ENCODE measurements at regions not wholly inside any gene's neighbourhood (a gene's known extent, or its start where the extent isn't known, plus 50 kb on each side); places are given as distances from the start of the nearest gene placed in this dataset.

DNA sequence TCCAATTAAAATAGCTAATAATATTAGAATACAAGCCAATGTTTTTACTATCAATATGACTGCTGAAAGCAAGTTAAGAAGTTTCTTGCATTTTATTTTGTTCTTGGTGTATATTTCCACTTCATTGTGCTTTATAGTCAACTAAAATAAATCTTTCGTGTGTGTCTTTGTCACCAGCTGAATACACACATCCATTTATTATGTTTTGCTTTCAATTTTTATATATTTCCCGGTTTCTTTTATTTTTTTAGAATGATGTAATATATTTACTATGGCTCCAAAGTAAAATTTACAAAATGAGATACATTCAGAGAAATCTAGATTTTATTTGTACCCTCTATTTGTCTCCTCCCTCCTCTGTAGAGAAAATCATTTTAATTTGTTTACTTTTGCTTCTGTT lies 495.9 kb upstream of the PAPPA start:
- TF ChIP-seq, protein P1, sequence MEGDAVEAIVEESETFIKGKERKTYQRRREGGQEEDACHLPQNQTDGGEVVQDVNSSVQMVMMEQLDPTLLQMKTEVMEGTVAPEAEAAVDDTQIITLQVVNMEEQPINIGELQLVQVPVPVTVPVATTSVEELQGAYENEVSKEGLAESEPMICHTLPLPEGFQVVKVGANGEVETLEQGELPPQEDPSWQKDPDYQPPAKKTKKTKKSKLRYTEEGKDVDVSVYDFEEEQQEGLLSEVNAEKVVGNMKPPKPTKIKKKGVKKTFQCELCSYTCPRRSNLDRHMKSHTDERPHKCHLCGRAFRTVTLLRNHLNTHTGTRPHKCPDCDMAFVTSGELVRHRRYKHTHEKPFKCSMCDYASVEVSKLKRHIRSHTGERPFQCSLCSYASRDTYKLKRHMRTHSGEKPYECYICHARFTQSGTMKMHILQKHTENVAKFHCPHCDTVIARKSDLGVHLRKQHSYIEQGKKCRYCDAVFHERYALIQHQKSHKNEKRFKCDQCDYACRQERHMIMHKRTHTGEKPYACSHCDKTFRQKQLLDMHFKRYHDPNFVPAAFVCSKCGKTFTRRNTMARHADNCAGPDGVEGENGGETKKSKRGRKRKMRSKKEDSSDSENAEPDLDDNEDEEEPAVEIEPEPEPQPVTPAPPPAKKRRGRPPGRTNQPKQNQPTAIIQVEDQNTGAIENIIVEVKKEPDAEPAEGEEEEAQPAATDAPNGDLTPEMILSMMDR (IDR thresholded peaks at IDR 0.05; ENCODE audit: borderline replicate concordance, insufficient read depth, low read depth, low read length) = no peak
- H3K4me3 ChIP-seq (ENCODE audit: low read depth, low read length) = no peak overlapping the region

- TF ChIP-seq, protein P1 (IDR thresholded peaks at IDR 0.05; ENCODE audit: borderline replicate concordance, insufficient read depth, low read depth, low read length) = no peak
- H3K4me3 ChIP-seq (ENCODE audit: low read depth, low read length) = no peak overlapping the region
These were observed 488.1 kb upstream of the PAPPA start for GRCh38 chr9:115665519-115665918.

GRCh38 chr9:115668521-115668920 lies 485.1 kb upstream of the PAPPA start:
- no peak overlapping the region for H3K4me3 ChIP-seq (ENCODE audit: low read depth, low read length)
- TF ChIP-seq, protein P1 (IDR thresholded peaks at IDR 0.05; ENCODE audit: borderline replicate concordance, insufficient read depth, low read depth, low read length) = no peak

- no peak overlapping the region for H3K4me3 ChIP-seq (ENCODE audit: low read depth, low read length)
- TF ChIP-seq, protein P1 (IDR thresholded peaks at IDR 0.05; ENCODE audit: borderline replicate concordance, insufficient read depth, low read depth, low read length) = no peak
These were observed 482.2 kb upstream of the PAPPA start for GRCh38 chr9:115671236-115671962.

GRCh38 chr9:115671963-115672305 lies 481.7 kb upstream of the PAPPA start:
- TF ChIP-seq, protein P1 (IDR thresholded peaks at IDR 0.05; ENCODE audit: borderline replicate concordance, insufficient read depth, low read depth, low read length) = no peak
- H3K4me3 ChIP-seq (ENCODE audit: low read depth, low read length) = no peak overlapping the region

GRCh38 chr9:115672477-115673316 lies 480.9 kb upstream of the PAPPA start:
- TF ChIP-seq, protein P1 (IDR thresholded peaks at IDR 0.05; ENCODE audit: borderline replicate concordance, insufficient read depth, low read depth, low read length) = no peak
- H3K4me3 ChIP-seq (ENCODE audit: low read depth, low read length) = no peak overlapping the region

DNA sequence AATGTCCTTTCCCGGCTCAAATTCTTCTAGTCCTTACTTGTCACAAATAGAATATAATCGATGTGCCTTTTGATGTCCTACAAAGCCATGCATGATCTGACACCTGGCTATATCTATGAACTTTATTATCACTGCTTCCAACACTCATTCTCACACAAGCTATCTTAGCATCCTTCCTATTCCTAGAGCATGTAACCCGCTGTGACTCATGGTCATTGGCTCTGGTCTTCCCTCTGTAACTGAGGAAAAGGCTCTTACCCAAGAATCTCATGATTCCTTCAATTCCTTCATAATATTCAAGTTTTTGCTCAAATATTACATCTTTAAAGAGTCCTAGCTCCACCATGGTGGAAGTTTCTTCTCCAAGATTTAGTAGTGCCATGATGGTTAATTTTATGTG lies 480.0 kb upstream of the PAPPA start:
- no peak overlapping the region for H3K4me3 ChIP-seq (ENCODE audit: low read depth, low read length)
- TF ChIP-seq, protein P1 (IDR thresholded peaks at IDR 0.05; ENCODE audit: borderline replicate concordance, insufficient read depth, low read depth, low read length) = no peak
